HCT116 (cell line): ENCODE measurements at regions not wholly inside any gene's neighbourhood (a gene's known extent, or its start where the extent isn't known, plus 50 kb on each side); places are given as distances from the start of the nearest gene placed in this dataset.

Experiments used
- ATAC-seq: fragments of 200-7000 bp; cut with Tn5 transposase; 2 replicates; pipeline ENCODE4 v1.9.1; 2020; ENCODE audit warnings: mild to moderate bottlenecking, moderate library complexity
- BruUV-seq: library from RNA; stranded (reverse); fragments of 400-500 nt; replicated peaks from 2 replicates; lab custom pipeline; 2021; lab: Mats Ljungman, UMichigan
- CTCF ChIA-PET: fragments of 300-600 bp; sonication (Branson Sonifier 250); formaldehyde crosslinking; loops from one replicate; lab custom pipeline; 2021; ENCODE audit warnings: antibody characterized with exemption; lab: Charles Lee
- POLR2A ChIA-PET: fragments of 300-600, 350-600 bp; sonication (Branson Sonifier 250); formaldehyde crosslinking; loops from one replicate; lab custom pipeline; 2021; ENCODE audit warnings: antibody characterized with exemption; lab: Charles Lee
- RAD21 ChIA-PET, 2 experiments: fragments of 300-600 bp; sonication (Branson Sonifier 250); formaldehyde crosslinking; loops; one replicate each; lab custom pipeline; 2023; ENCODE audit warnings: low total read pairs in 2 of 2; ENCODE audit not compliant: uncharacterized antibody in 2 of 2, unreplicated experiment in 2 of 2, low non-redundant PET in 1 of 2; lab: Charles Lee
- DNase-seq: peaks from one replicate; pipeline ENCODE4 v3.0.0-alpha.2; 2010; ENCODE audit warnings: low read depth, low spot score
- H2AFZ ChIP-seq: fragments of 200-600 bp; shearing (Covaris generic), sonication (generic); 2 replicates; pipeline ENCODE4 v1.6.1; 2017; ENCODE audit warnings: low read depth, mixed run types, mixed read lengths, antibody characterized with exemption, low read length; ENCODE audit not compliant: poor library complexity, severe bottlenecking
- H3K27ac ChIP-seq: 2 replicates; pipeline ENCODE4 v1.5.1; 2012; ENCODE audit warnings: low read depth, low read length
- H3K27me3 ChIP-seq: fragments of 200-600 bp; sonication (generic); 2 replicates; pipeline ENCODE4 v1.6.1; 2016; ENCODE audit warnings: mixed run types, low read length, mixed read lengths; ENCODE audit not compliant: insufficient read depth
- H3K36me3 ChIP-seq, 2 experiments: fragments of 200-500 bp in 1 of 2; fragments of 200-600 bp in 1 of 2; sonication (Bioruptor generic) in 1 of 2; sonication (generic) in 1 of 2; 2 replicates each; pipeline versions ENCODE4 v1.5.1 to v1.6.1; 2014 to 2016; ENCODE audit warnings: low read length in 2 of 2, inconsistent platforms in 1 of 2, mixed read lengths in 1 of 2, mixed run types in 1 of 2; ENCODE audit not compliant: insufficient read depth in 2 of 2, control insufficient read depth in 1 of 2
- H3K4me1 ChIP-seq, 2 experiments: fragments of 200-600 bp in 1 of 2; sonication (generic) in 1 of 2; 2 replicates each; pipeline versions ENCODE4 v1.5.1 to v1.6.1; 2012 to 2017; ENCODE audit warnings: low read length in 2 of 2, inconsistent platforms in 1 of 2, mild to moderate bottlenecking in 1 of 2, mixed read lengths in 1 of 2, mixed run types in 1 of 2, moderate library complexity in 1 of 2; ENCODE audit not compliant: insufficient read depth in 2 of 2, control insufficient read depth in 1 of 2
- H3K4me2 ChIP-seq: fragments of 200-600 bp; sonication (generic); 2 replicates; pipeline ENCODE4 v1.6.1; 2017; ENCODE audit warnings: mixed run types, low read length, mixed read lengths
- H3K4me3 ChIP-seq, 2 experiments: fragments of 200-600 bp in 1 of 2; sonication (generic) in 1 of 2; replicated peaks in 1 of 2; 2 replicates each; pipeline ENCODE4 v1.5.1; 2011 to 2016; ENCODE audit warnings: low read length in 2 of 2, control low read depth in 1 of 2, low read depth in 1 of 2, mild to moderate bottlenecking in 1 of 2, mixed read lengths in 1 of 2, mixed run types in 1 of 2
- H3K79me2 ChIP-seq: fragments of 200-600 bp; sonication (generic); 2 replicates; pipeline ENCODE4 v1.6.1; 2017; ENCODE audit warnings: mild to moderate bottlenecking, mixed run types, low read length, moderate library complexity, mixed read lengths; ENCODE audit not compliant: insufficient read depth
- H3K9ac ChIP-seq: fragments of 200-600 bp; sonication (generic); 2 replicates; pipeline ENCODE4 v1.6.1; 2016; ENCODE audit warnings: low read length, mixed read lengths
- H3K9me2 ChIP-seq: fragments of 200-600 bp; sonication (generic), shearing (Covaris generic); 2 replicates; pipeline ENCODE4 v1.6.1; 2017; ENCODE audit warnings: mixed run types, mild to moderate bottlenecking, moderate library complexity; ENCODE audit not compliant: insufficient read depth
- H3K9me3 ChIP-seq, 2 experiments: fragments of 200-500 bp in 1 of 2; fragments of 200-600 bp in 1 of 2; sonication (Bioruptor generic) in 1 of 2; sonication (generic) in 1 of 2; 2 replicates each; pipeline ENCODE4 v1.6.1; 2014 to 2017; ENCODE audit warnings: low read length in 2 of 2, mixed read lengths in 2 of 2, inconsistent platforms in 1 of 2, low read depth in 1 of 2, mild to moderate bottlenecking in 1 of 2, mixed run types in 1 of 2, moderate library complexity in 1 of 2; ENCODE audit not compliant: control insufficient read depth in 1 of 2, insufficient read depth in 1 of 2
- H4K20me1 ChIP-seq: fragments of 200-600 bp; sonication (generic), shearing (Covaris generic); 2 replicates; pipeline ENCODE4 v1.6.1; 2017; ENCODE audit warnings: mixed run types, mild to moderate bottlenecking, moderate library complexity; ENCODE audit not compliant: insufficient read depth
- CBX3 ChIP-seq: IDR thresholded peaks from 2 replicates; pipeline ENCODE4 v1.6.1; 2012; ENCODE audit warnings: low read depth
- EGR1 ChIP-seq: IDR thresholded peaks from 2 replicates; pipeline ENCODE4 v1.6.1; 2012; ENCODE audit warnings: low read depth
- ELF1 ChIP-seq: IDR thresholded peaks from 2 replicates; pipeline ENCODE4 v1.6.1; 2012; ENCODE audit warnings: low read depth, borderline replicate concordance
- EZH2 ChIP-seq: fragments of 200-600 bp; sonication (generic); IDR thresholded peaks from 2 replicates; pipeline ENCODE4 v1.6.1; 2017; ENCODE audit warnings: antibody characterized with exemption, mixed run types
- EZH2phosphoT487 ChIP-seq: fragments of 200-600 bp; IDR thresholded peaks from 2 replicates; pipeline ENCODE4 v1.6.1; 2018; ENCODE audit warnings: antibody characterized with exemption, borderline replicate concordance
- FOSL1 ChIP-seq: IDR thresholded peaks from 2 replicates; pipeline ENCODE4 v1.6.1; 2012; ENCODE audit warnings: low read depth
- POLR2A ChIP-seq: IDR thresholded peaks from 2 replicates; pipeline ENCODE4 v1.7.0; 2011; ENCODE audit warnings: borderline replicate concordance; ENCODE audit not compliant: insufficient read depth, insufficient read length; ENCODE audit errors: extremely low read depth
- POLR2AphosphoS5 ChIP-seq: IDR thresholded peaks from 2 replicates; pipeline ENCODE4 v1.6.1; 2011; ENCODE audit warnings: mild to moderate bottlenecking, low read depth, low read length, moderate library complexity
- RAD21 ChIP-seq: IDR thresholded peaks from 2 replicates; pipeline ENCODE4 v1.6.1; 2012; ENCODE audit warnings: low read depth, mild to moderate bottlenecking
- SP1 ChIP-seq: IDR thresholded peaks from 2 replicates; pipeline ENCODE4 v1.6.1; 2012; ENCODE audit warnings: low read depth
- SRF ChIP-seq: IDR thresholded peaks from 2 replicates; pipeline ENCODE4 v1.6.1; 2012; ENCODE audit warnings: low read depth
- YY1 ChIP-seq: IDR thresholded peaks from 2 replicates; pipeline ENCODE4 v1.6.1; 2011; ENCODE audit warnings: low read length, low read depth, moderate library complexity, mild to moderate bottlenecking; ENCODE audit not compliant: insufficient replicate concordance; ENCODE audit errors: extremely low read depth
- ZFX ChIP-seq: fragments of 450-650 bp; IDR thresholded peaks from 2 replicates; pipeline ENCODE4 v1.6.1; 2017
- ZNF274 ChIP-seq: fragments of 200-500 bp; sonication (Bioruptor generic); IDR thresholded peaks from 2 replicates; pipeline ENCODE4 v1.6.1; 2014; ENCODE audit warnings: mild to moderate bottlenecking, low read depth, low read length, inconsistent platforms
- intact Hi-C: fragments of 100-400 bp; cut with micrococcal nuclease; formaldehyde crosslinking; loops from 2 replicates; pipeline ENCODE4 v1.10.0; 2022
- TF ChIP-seq, protein P1 (sequence below): IDR thresholded peaks from 2 replicates; pipeline ENCODE4 v1.6.1; 2012
- TF ChIP-seq, protein P2 (sequence below): IDR thresholded peaks from 2 replicates; pipeline ENCODE4 v1.6.1; 2011; ENCODE audit warnings: mild to moderate bottlenecking, low read length, moderate library complexity; ENCODE audit not compliant: insufficient replicate concordance; ENCODE audit errors: extremely low read depth
- TF ChIP-seq, protein P3 (sequence below): IDR thresholded peaks from 2 replicates; pipeline ENCODE4 v1.6.1; 2012

DNA sequence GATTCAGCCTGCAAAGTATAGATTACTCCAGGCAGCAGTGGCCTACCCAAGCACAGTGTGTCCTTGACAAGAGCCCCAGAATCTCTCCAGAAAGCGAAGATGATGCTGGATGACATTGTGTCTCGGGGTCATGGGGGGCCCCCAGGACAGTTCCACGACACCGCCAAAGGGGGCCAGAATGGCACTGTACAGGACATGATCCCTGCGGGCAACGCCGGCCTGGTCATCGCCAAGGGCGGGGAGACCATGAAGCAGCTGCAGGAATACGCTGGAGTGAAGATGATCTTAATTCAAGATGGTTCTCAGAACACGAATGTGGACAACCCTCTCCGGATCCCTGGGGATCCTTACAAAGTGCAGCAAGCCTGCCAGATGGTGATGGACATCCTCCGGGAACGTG is 107.0 kb upstream of the MTAP start:
- ChIA-PET POLR2A (no interaction called here), CTCF (no interaction called here), RAD21 (no interaction called here)
- Histone ChIP-seq H3K4me1 (peaks cover 38 to 43% of the 10 kb centered on the region in 2 experiments), H3K27me3 (no peaks in the 10 kb centered on the region)
- intact Hi-C loops = no loop called here
- BruUV-seq = no TSS peak
- no peak for TF ChIP-seq YY1
- TF ChIP-seq ZNF274 = no peak
- TF ChIP-seq POLR2A = no peak
- no peak for TF ChIP-seq ELF1
- TF ChIP-seq, protein P1, sequence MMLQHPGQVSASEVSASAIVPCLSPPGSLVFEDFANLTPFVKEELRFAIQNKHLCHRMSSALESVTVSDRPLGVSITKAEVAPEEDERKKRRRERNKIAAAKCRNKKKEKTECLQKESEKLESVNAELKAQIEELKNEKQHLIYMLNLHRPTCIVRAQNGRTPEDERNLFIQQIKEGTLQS = no peak
- TF ChIP-seq ZFX = no peak
- TF ChIP-seq FOSL1 = no peak
- no peak for TF ChIP-seq POLR2AphosphoS5
- no peak for TF ChIP-seq EGR1
- no peak for TF ChIP-seq SRF
- TF ChIP-seq, protein P2, sequence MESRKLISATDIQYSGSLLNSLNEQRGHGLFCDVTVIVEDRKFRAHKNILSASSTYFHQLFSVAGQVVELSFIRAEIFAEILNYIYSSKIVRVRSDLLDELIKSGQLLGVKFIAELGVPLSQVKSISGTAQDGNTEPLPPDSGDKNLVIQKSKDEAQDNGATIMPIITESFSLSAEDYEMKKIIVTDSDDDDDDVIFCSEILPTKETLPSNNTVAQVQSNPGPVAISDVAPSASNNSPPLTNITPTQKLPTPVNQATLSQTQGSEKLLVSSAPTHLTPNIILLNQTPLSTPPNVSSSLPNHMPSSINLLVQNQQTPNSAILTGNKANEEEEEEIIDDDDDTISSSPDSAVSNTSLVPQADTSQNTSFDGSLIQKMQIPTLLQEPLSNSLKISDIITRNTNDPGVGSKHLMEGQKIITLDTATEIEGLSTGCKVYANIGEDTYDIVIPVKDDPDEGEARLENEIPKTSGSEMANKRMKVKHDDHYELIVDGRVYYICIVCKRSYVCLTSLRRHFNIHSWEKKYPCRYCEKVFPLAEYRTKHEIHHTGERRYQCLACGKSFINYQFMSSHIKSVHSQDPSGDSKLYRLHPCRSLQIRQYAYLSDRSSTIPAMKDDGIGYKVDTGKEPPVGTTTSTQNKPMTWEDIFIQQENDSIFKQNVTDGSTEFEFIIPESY = no peak
- no peak for TF ChIP-seq EZH2
- no peak for TF ChIP-seq CBX3
- TF ChIP-seq SP1 = no peak
- no peak for TF ChIP-seq EZH2phosphoT487
- TF ChIP-seq, protein P3, sequence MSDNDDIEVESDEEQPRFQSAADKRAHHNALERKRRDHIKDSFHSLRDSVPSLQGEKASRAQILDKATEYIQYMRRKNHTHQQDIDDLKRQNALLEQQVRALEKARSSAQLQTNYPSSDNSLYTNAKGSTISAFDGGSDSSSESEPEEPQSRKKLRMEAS = no peak
- TF ChIP-seq RAD21 = no peak
- TF ChIP-seq, all 23 proteins: peak for 0
- H2AFZ ChIP-seq = no peak overlapping the region
- ATAC-seq (no peak), DNase-seq (no peak)
- no peak overlapping the region for H3K4me3 ChIP-seq
- H3K9ac ChIP-seq = no peak overlapping the region
- peaks cover 5 to 17% of the 10 kb centered on the region in 2 experiments; a peak in 1 of 4 replicates for H3K9me3 ChIP-seq
- H4K20me1 ChIP-seq = no peaks in the 10 kb centered on the region
- no peak overlapping the region for H3K4me2 ChIP-seq
- H3K36me3 ChIP-seq = no peaks in the 10 kb centered on the region; a peak in 1 of 4 replicates
- no peaks in the 10 kb centered on the region for H3K9me2 ChIP-seq
- peaks cover 17% of the 10 kb centered on the region for H3K79me2 ChIP-seq
- H3K27ac ChIP-seq = peak overlapping the region; percentile 99
